H1 (cell line): ENCODE measurements at regions not wholly inside any gene's neighbourhood (a gene's known extent, or its start where the extent isn't known, plus 50 kb on each side); places are given as distances from the start of the nearest gene placed in this dataset.

Source experiments
- CTCF ChIA-PET: fragments of 300-600 bp; sonication (Branson Sonifier 250); formaldehyde crosslinking; loops from one replicate; lab custom pipeline; 2021; ENCODE audit not compliant: partially characterized antibody; lab: Charles Lee
- POLR2A ChIA-PET: fragments of 300-600 bp; sonication (Branson Sonifier 250); formaldehyde crosslinking; loops from one replicate; lab custom pipeline; 2021; ENCODE audit warnings: inconsistent platforms; ENCODE audit not compliant: partially characterized antibody; lab: Charles Lee
- DNase-seq, 2 experiments: peaks; one replicate each; pipeline versions ENCODE4 v3.0.0 to v3.0.0-alpha.2; 2010 to 2022; ENCODE audit warnings: low spot score in 2 of 2, low read depth in 1 of 2, mixed read lengths in 1 of 2
- FAIRE-seq: peaks from 2 replicates; lab custom pipeline; 2011; peaks lifted over from hg19 to GRCh38; lab: Jason Lieb, UNC
- H2AFZ ChIP-seq: 2 replicates; pipeline ENCODE4 v1.8.1; 2012; ENCODE audit warnings: low read length, inconsistent platforms
- H2AK5ac ChIP-seq: 2 replicates; pipeline ENCODE4 v1.6.1; 2013; ENCODE audit warnings: low read depth, low read length
- H2BK120ac ChIP-seq: replicated peaks from 2 replicates; pipeline ENCODE3; 2013; ENCODE audit warnings: low read depth, low read length, inconsistent platforms
- H2BK12ac ChIP-seq: 2 replicates; pipeline ENCODE4 v1.6.1; 2013; ENCODE audit warnings: low read depth, low read length
- H2BK15ac ChIP-seq: 2 replicates; pipeline ENCODE4 v1.6.1; 2013; ENCODE audit warnings: low read length
- H2BK20ac ChIP-seq: 2 replicates; pipeline ENCODE4 v1.6.1; 2013; ENCODE audit warnings: low read length
- H2BK5ac ChIP-seq: 2 replicates; pipeline ENCODE4 v1.6.1; 2013; ENCODE audit warnings: low read depth, low read length
- H3K14ac ChIP-seq: 2 replicates; pipeline ENCODE4 v1.6.1; 2013; ENCODE audit warnings: inconsistent platforms; ENCODE audit not compliant: insufficient read length
- H3K18ac ChIP-seq: 2 replicates; pipeline ENCODE4 v1.6.1; 2013; ENCODE audit warnings: low read length; ENCODE audit errors: extremely low read depth
- H3K23ac ChIP-seq: 2 replicates; pipeline ENCODE4 v1.6.1; 2013; ENCODE audit warnings: inconsistent platforms; ENCODE audit not compliant: insufficient read length
- H3K23me2 ChIP-seq: 2 replicates; pipeline ENCODE4 v1.6.1; 2013; ENCODE audit warnings: low read depth, low read length
- H3K27ac ChIP-seq: 2 replicates; pipeline ENCODE4 v1.6.1; 2011; ENCODE audit warnings: low read depth, low read length, inconsistent platforms
- H3K27me3 ChIP-seq, 4 experiments: replicated peaks in 1 of 4; 1 replicate in 1 of 4; 2 replicates in 3 of 4; pipeline versions ENCODE4 v1.6.1 to v1.8.1; 2011 to 2013; ENCODE audit warnings: low read length in 3 of 4, mild to moderate bottlenecking in 3 of 4, inconsistent platforms in 2 of 4, mixed read lengths in 2 of 4, moderate library complexity in 1 of 4; ENCODE audit not compliant: control insufficient read depth in 3 of 4, insufficient read depth in 3 of 4; ENCODE audit errors: extremely low read depth in 1 of 4
- H3K36me3 ChIP-seq, 4 experiments: 2 replicates each; pipeline versions ENCODE4 v1.6.1 to v1.8.1; 2011 to 2013; ENCODE audit warnings: mild to moderate bottlenecking in 4 of 4, low read length in 3 of 4, moderate library complexity in 2 of 4, control low read depth in 1 of 4, inconsistent platforms in 1 of 4; ENCODE audit not compliant: insufficient read depth in 4 of 4, control insufficient read depth in 2 of 4
- H3K4ac ChIP-seq: replicated peaks from 2 replicates; pipeline ENCODE3; 2013; ENCODE audit warnings: low read length, low read depth, mixed read lengths, inconsistent platforms; ENCODE audit not compliant: insufficient read length
- H3K4me1 ChIP-seq, 4 experiments: replicated peaks in 1 of 4; 1 replicate in 1 of 4; 2 replicates in 3 of 4; pipeline versions ENCODE4 v1.6.1 to v1.8.1; 2011 to 2013; ENCODE audit warnings: low read length in 3 of 4, inconsistent platforms in 2 of 4, mixed read lengths in 1 of 4; ENCODE audit not compliant: insufficient read depth in 4 of 4, control insufficient read depth in 3 of 4
- H3K4me2 ChIP-seq, 2 experiments: 2 replicates each; pipeline versions ENCODE4 v1.6.1 to v1.8.1; 2011 to 2013; ENCODE audit warnings: low read depth in 2 of 2, low read length in 2 of 2, control low read depth in 1 of 2, inconsistent platforms in 1 of 2, mild to moderate bottlenecking in 1 of 2; ENCODE audit not compliant: insufficient read depth in 1 of 2
- H3K4me3 ChIP-seq, 4 experiments: fragments of 200-600, 300-600 bp in 1 of 4; sonication (generic), shearing (Covaris generic), sonication (Bioruptor Twin) in 1 of 4; 2 replicates each; pipeline versions ENCODE4 v1.5.1 to v1.8.1; 2011 to 2016; ENCODE audit warnings: low read length in 4 of 4, low read depth in 3 of 4, control low read depth in 2 of 4, inconsistent platforms in 2 of 4, mild to moderate bottlenecking in 2 of 4, mixed read lengths in 1 of 4, moderate library complexity in 1 of 4; ENCODE audit not compliant: insufficient read depth in 2 of 4; ENCODE audit errors: extremely low read depth in 1 of 4
- H3K56ac ChIP-seq: replicated peaks from 2 replicates; pipeline ENCODE3; 2013; ENCODE audit warnings: low read depth, mild to moderate bottlenecking, mixed read lengths, low read length, inconsistent platforms; ENCODE audit not compliant: insufficient read length
- H3K79me1 ChIP-seq: 2 replicates; pipeline ENCODE4 v1.6.1; 2013; ENCODE audit warnings: low read depth, low read length, control low read depth
- H3K79me2 ChIP-seq, 2 experiments: 2 replicates each; pipeline versions ENCODE4 v1.6.1 to v1.8.1; 2012 to 2013; ENCODE audit warnings: low read length in 2 of 2, mild to moderate bottlenecking in 2 of 2, inconsistent platforms in 1 of 2; ENCODE audit not compliant: insufficient read depth in 2 of 2, control insufficient read depth in 1 of 2
- H3K9ac ChIP-seq, 4 experiments: replicated peaks in 1 of 4; 1 replicate in 1 of 4; 2 replicates in 3 of 4; pipeline versions ENCODE4 v1.6.1 to v1.8.1; 2011 to 2013; ENCODE audit warnings: low read depth in 3 of 4, low read length in 3 of 4, control low read depth in 2 of 4, mild to moderate bottlenecking in 2 of 4, moderate library complexity in 2 of 4, inconsistent platforms in 1 of 4; ENCODE audit errors: extremely low read depth in 1 of 4
- H3K9me3 ChIP-seq, 2 experiments: 2 replicates each; pipeline versions ENCODE4 v1.6.1 to v1.8.1; 2012 to 2013; ENCODE audit warnings: mild to moderate bottlenecking in 2 of 2, moderate library complexity in 2 of 2, control low read depth in 1 of 2, inconsistent platforms in 1 of 2, low read depth in 1 of 2, low read length in 1 of 2, mixed read lengths in 1 of 2; ENCODE audit not compliant: insufficient read depth in 2 of 2
- H4K20me1 ChIP-seq, 2 experiments: replicated peaks in 1 of 2; 2 replicates each; pipeline versions ENCODE3 to v1.8.1; 2011 to 2013; ENCODE audit warnings: inconsistent platforms in 2 of 2, low read length in 2 of 2, mild to moderate bottlenecking in 1 of 2; ENCODE audit not compliant: insufficient read depth in 2 of 2, control insufficient read depth in 1 of 2
- H4K5ac ChIP-seq: 2 replicates; pipeline ENCODE4 v1.6.1; 2013; ENCODE audit warnings: low read length, low read depth, mixed read lengths, inconsistent platforms; ENCODE audit not compliant: insufficient read length
- H4K8ac ChIP-seq: 2 replicates; pipeline ENCODE4 v1.8.0; 2013; ENCODE audit warnings: mild to moderate bottlenecking, moderate library complexity, low read length, inconsistent platforms; ENCODE audit not compliant: insufficient read depth; ENCODE audit errors: extremely low read depth
- H4K91ac ChIP-seq: replicated peaks from 2 replicates; pipeline ENCODE3; 2013; ENCODE audit warnings: low read length, mixed read lengths, inconsistent platforms; ENCODE audit not compliant: insufficient read length
- SP2 ChIP-seq: IDR thresholded peaks from 2 replicates; pipeline ENCODE4 v1.6.1; 2012; ENCODE audit warnings: mild to moderate bottlenecking, low read length, inconsistent platforms
- WGBS, 2 experiments: shearing (Covaris generic) in 1 of 2; methylation state at CpG; one replicate each; pipeline versions ENCODE4 v1.1.6 to v1.1.7; 2013 to 2015; ENCODE audit warnings: low lambda C conversion rate in 2 of 2, mixed read lengths in 2 of 2, inconsistent platforms in 1 of 2, low coverage in 1 of 2, missing lambda C conversion rate in 1 of 2; ENCODE audit not compliant: insufficient replicate concordance in 2 of 2, insufficient coverage in 1 of 2, insufficient read length in 1 of 2; ENCODE audit errors: extremely low coverage in 1 of 2, missing lambda C conversion rate in 1 of 2; 5-methylcytosine and 5-hydroxymethylcytosine counted together
- TF ChIP-seq, protein P1 (sequence below): IDR thresholded peaks from 2 replicates; pipeline ENCODE4 v1.6.1; 2011; ENCODE audit warnings: low read depth, mild to moderate bottlenecking, low read length; ENCODE audit not compliant: insufficient read depth

- no peak overlapping the region for H2BK20ac ChIP-seq
- no peak overlapping the region for H3K4ac ChIP-seq
- no peaks in the 10 kb centered on the region for H3K9me3 ChIP-seq
- FAIRE-seq (no peak), DNase-seq (no peak)
- no peak overlapping the region for H4K91ac ChIP-seq
- no peak overlapping the region for H3K4me3 ChIP-seq
- no peaks in the 10 kb centered on the region for H3K79me2 ChIP-seq
- H3K27ac ChIP-seq = no peak overlapping the region
- H3K56ac ChIP-seq = no peak overlapping the region
- WGBS, 2 experiments = 95% methylated on average over 14 of the region's 15 CpGs; no CpG with 5 or more reads in 1 of the 2 experiments
- H3K18ac ChIP-seq = no peak overlapping the region
- H2BK120ac ChIP-seq = no peak overlapping the region
- H2AFZ ChIP-seq = no peak overlapping the region
- peaks cover 0 to 4% of the 10 kb centered on the region in 2 experiments for H4K20me1 ChIP-seq
- H3K4me2 ChIP-seq = no peak overlapping the region
- no peak overlapping the region for H2AK5ac ChIP-seq
- H3K9ac ChIP-seq = no peak overlapping the region
- no peaks in the 10 kb centered on the region for H3K4me1 ChIP-seq
- no peak overlapping the region for H3K14ac ChIP-seq
- H2BK12ac ChIP-seq = no peak overlapping the region
- no peak overlapping the region for H2BK5ac ChIP-seq
- no peak overlapping the region for H2BK15ac ChIP-seq
- H4K8ac ChIP-seq = no peak overlapping the region
- no peak overlapping the region for H3K23ac ChIP-seq
- H3K79me1 ChIP-seq = no peaks in the 10 kb centered on the region
- H3K27me3 ChIP-seq = no peaks in the 10 kb centered on the region
- H4K5ac ChIP-seq = no peak overlapping the region
- H3K36me3 ChIP-seq = no peaks in the 10 kb centered on the region; a peak in 1 of 8 replicates
- CTCF ChIA-PET = interaction anchor here (1.4 kb wide), 1 partner anchor 77 kb away, joined by 5 read pairs; no protein-coding TSS in a partner anchor
- POLR2A ChIA-PET = no interaction called here
- peaks cover 3% of the 10 kb centered on the region; the same call in 1 of the 2 replicates for H3K23me2 ChIP-seq
- no peak for TF ChIP-seq SP2
- TF ChIP-seq, protein P1, sequence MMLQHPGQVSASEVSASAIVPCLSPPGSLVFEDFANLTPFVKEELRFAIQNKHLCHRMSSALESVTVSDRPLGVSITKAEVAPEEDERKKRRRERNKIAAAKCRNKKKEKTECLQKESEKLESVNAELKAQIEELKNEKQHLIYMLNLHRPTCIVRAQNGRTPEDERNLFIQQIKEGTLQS = no peak
These were observed 735.0 kb downstream of the BRD1 start for GRCh38 chr22:49092716-49093115.
